Liver (tissue), 8 donors: ENCODE measurements at regions not wholly inside any gene's neighbourhood (a gene's known extent, or its start where the extent isn't known, plus 50 kb on each side); places are given as distances from the start of the nearest gene placed in this dataset.
"Not testable (repeated sequence)": the region's sequence is repeated elsewhere in the genome, so short reads cannot be mapped to it uniquely, and the experiment has no call there.

ENCODE experiments used
- DNase-seq: peaks from one replicate; pipeline ENCODE4 v3.0.0-alpha.2; 2017; ENCODE audit warnings: low spot score
- H3K27ac ChIP-seq, 2 donors: one replicate each; pipeline ENCODE4 v1.7.0; 2013; ENCODE audit warnings: inconsistent platforms in 2 of 2, low read length in 2 of 2, control low read depth in 1 of 2, low read depth in 1 of 2, mild to moderate bottlenecking in 1 of 2
- H3K27me3 ChIP-seq, 4 donors: one replicate each; pipeline versions ENCODE4 v1.6.1 to v1.7.0; 2013; ENCODE audit warnings: low read length in 3 of 4, inconsistent platforms in 1 of 4, mild to moderate bottlenecking in 1 of 4, moderate library complexity in 1 of 4; ENCODE audit not compliant: control insufficient read depth in 4 of 4, insufficient read depth in 4 of 4
- H3K36me3 ChIP-seq, 4 donors: one replicate each; pipeline versions ENCODE4 v1.6.1 to v1.7.0; 2013; ENCODE audit warnings: low read length in 3 of 4, mild to moderate bottlenecking in 3 of 4, low read depth in 1 of 4, moderate library complexity in 1 of 4; ENCODE audit not compliant: control insufficient read depth in 4 of 4, insufficient read depth in 3 of 4
- H3K4me1 ChIP-seq, 4 donors: one replicate each; pipeline versions ENCODE4 v1.6.1 to v1.7.0; 2013; ENCODE audit warnings: low read length in 3 of 4, mild to moderate bottlenecking in 3 of 4, moderate library complexity in 1 of 4; ENCODE audit not compliant: control insufficient read depth in 4 of 4, insufficient read depth in 4 of 4
- H3K4me3 ChIP-seq, 3 donors: one replicate each; pipeline versions ENCODE4 v1.6.1 to v1.7.0; 2013; ENCODE audit warnings: low read length in 3 of 3, control low read depth in 1 of 3, low read depth in 1 of 3, mild to moderate bottlenecking in 1 of 3
- H3K9ac ChIP-seq, 2 donors: one replicate each; pipeline ENCODE4 v1.7.0; 2013; ENCODE audit warnings: low read length in 2 of 2, mild to moderate bottlenecking in 2 of 2, moderate library complexity in 2 of 2, control low read depth in 1 of 2, low read depth in 1 of 2
- H3K9me3 ChIP-seq, 4 donors: one replicate each; pipeline versions ENCODE4 v1.6.1 to v1.7.0; 2013; ENCODE audit warnings: low read length in 3 of 4; ENCODE audit not compliant: control insufficient read depth in 4 of 4
- ATF3 ChIP-seq: IDR thresholded peaks from 2 replicates; pipeline ENCODE4 v1.6.1; 2016; ENCODE audit warnings: antibody characterized with exemption
- CTCF ChIP-seq: fragments of 150-350 bp; IDR thresholded peaks from 2 replicates; pipeline ENCODE4 v1.5.1; 2017; ENCODE audit warnings: improper control_type of control experiment, low read depth, low read length; ENCODE audit not compliant: missing input control
- FOXA1 ChIP-seq: IDR thresholded peaks from 2 replicates; pipeline ENCODE4 v1.6.1; 2016; ENCODE audit warnings: antibody characterized with exemption
- HNF4A ChIP-seq, 2 donors: conservative IDR thresholded peaks; 2 replicates each; pipeline ENCODE4 v1.6.1; 2016; ENCODE audit warnings: antibody characterized with exemption in 2 of 2, mild to moderate bottlenecking in 2 of 2
- HNF4G ChIP-seq: IDR thresholded peaks from 2 replicates; pipeline ENCODE4 v1.6.1; 2016; ENCODE audit warnings: antibody characterized with exemption
- JUND ChIP-seq, 2 donors: IDR thresholded peaks; 2 replicates each; pipeline ENCODE4 v1.6.1; 2016; ENCODE audit warnings: antibody characterized with exemption in 2 of 2
- NR2F2 ChIP-seq: IDR thresholded peaks from 2 replicates; pipeline ENCODE4 v1.6.1; 2016; ENCODE audit warnings: antibody characterized with exemption
- RXRA ChIP-seq, 2 donors: IDR thresholded peaks; 2 replicates each; pipeline ENCODE4 v1.6.1; 2017 to 2018; ENCODE audit warnings: antibody characterized with exemption in 2 of 2, mild to moderate bottlenecking in 1 of 2
- TAF1 ChIP-seq: conservative IDR thresholded peaks from 2 replicates; pipeline ENCODE4 v1.6.1; 2016; ENCODE audit warnings: antibody characterized with exemption, mild to moderate bottlenecking
- YY1 ChIP-seq: IDR thresholded peaks from 2 replicates; pipeline ENCODE4 v1.6.1; 2016; ENCODE audit warnings: antibody characterized with exemption, mild to moderate bottlenecking
- ZBTB33 ChIP-seq: IDR thresholded peaks from 2 replicates; pipeline ENCODE4 v1.6.1; 2016; ENCODE audit warnings: antibody characterized with exemption
- WGBS: extraction: QIAGEN DNeasy Blood & Tissue Kit; methylation state at CpG from one replicate; pipeline ENCODE4 v1.1.7; 2013; 5-methylcytosine and 5-hydroxymethylcytosine counted together
- TF ChIP-seq, protein P1 (sequence below): IDR thresholded peaks from 2 replicates; pipeline ENCODE4 v1.6.1; 2016; ENCODE audit warnings: antibody characterized with exemption, mild to moderate bottlenecking
- TF ChIP-seq, protein P2 (sequence below): IDR thresholded peaks from 2 replicates; pipeline ENCODE4 v1.6.1; 2016; ENCODE audit warnings: antibody characterized with exemption
- donor health status: healthy.
- donor health status: healthy.
- donor health status: healthy.
- donor health status: healthy.
- donor health status: healthy.

DNA sequence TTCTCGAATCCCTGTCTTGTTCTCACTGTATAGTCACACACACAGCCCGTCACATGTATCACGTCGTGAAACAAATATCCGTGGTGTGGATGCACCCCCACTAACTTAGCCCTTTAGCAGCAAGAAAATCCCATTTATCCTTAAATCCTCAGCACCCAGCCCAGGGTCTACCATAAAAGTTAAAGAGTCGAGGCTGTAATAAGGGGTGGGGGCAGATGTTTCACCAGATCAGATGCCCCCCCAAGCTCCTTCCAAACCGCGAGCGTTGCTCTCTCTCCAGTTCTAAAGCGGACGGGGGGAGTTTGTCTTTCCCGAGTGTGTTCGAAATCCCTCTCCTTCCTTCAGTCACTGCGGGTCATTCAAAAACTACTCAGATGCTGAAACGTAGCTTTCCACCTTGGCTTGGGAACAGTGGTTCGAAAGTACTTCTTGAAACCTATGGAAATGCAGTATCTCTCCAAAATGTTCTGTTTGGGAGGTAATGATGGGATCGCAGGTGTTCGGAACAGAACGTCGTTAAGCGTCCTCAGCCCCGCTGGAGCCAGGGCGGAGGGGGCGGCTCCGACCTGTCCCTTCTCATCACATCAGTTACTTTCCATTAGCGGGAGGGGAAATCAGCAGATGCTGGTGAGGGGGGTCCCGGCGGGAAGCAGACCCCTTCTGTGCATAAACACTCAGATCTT lies 156.2 kb downstream of the BRD1 start:
- Histone ChIP-seq H3K9me3 (no peaks in the 10 kb centered on the region), H3K9ac (no peak overlapping the region), H3K4me1 (peaks cover 0 to 5% (median 0%) of the 10 kb centered on the region in 4 donors), H3K36me3 (no peaks in the 10 kb centered on the region), H3K27me3 (peaks cover 0 to 5% (median 4%) of the 10 kb centered on the region in 4 donors), H3K4me3 (no peak overlapping the region), H3K27ac (no peak overlapping the region)
- DNase-seq = no peak
- WGBS = 18% methylated on average over 28 of the region's 28 CpGs
- TF ChIP-seq YY1 (no peak), TAF1 (no peak), ATF3 (no peak), RXRA (IDR thresholded peaks at IDR 0.05) (no peak), NR2F2 (no peak), HNF4A (conservative IDR thresholded peaks at IDR 0.05) (no peak), CTCF (no peak), FOXA1 (no peak), JUND (IDR thresholded peaks at IDR 0.05) (no peak), HNF4G (no peak)
- TF ChIP-seq, protein P1, sequence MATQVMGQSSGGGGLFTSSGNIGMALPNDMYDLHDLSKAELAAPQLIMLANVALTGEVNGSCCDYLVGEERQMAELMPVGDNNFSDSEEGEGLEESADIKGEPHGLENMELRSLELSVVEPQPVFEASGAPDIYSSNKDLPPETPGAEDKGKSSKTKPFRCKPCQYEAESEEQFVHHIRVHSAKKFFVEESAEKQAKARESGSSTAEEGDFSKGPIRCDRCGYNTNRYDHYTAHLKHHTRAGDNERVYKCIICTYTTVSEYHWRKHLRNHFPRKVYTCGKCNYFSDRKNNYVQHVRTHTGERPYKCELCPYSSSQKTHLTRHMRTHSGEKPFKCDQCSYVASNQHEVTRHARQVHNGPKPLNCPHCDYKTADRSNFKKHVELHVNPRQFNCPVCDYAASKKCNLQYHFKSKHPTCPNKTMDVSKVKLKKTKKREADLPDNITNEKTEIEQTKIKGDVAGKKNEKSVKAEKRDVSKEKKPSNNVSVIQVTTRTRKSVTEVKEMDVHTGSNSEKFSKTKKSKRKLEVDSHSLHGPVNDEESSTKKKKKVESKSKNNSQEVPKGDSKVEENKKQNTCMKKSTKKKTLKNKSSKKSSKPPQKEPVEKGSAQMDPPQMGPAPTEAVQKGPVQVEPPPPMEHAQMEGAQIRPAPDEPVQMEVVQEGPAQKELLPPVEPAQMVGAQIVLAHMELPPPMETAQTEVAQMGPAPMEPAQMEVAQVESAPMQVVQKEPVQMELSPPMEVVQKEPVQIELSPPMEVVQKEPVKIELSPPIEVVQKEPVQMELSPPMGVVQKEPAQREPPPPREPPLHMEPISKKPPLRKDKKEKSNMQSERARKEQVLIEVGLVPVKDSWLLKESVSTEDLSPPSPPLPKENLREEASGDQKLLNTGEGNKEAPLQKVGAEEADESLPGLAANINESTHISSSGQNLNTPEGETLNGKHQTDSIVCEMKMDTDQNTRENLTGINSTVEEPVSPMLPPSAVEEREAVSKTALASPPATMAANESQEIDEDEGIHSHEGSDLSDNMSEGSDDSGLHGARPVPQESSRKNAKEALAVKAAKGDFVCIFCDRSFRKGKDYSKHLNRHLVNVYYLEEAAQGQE = no peak
- TF ChIP-seq, protein P2, sequence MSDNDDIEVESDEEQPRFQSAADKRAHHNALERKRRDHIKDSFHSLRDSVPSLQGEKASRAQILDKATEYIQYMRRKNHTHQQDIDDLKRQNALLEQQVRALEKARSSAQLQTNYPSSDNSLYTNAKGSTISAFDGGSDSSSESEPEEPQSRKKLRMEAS = no peak

DNA sequence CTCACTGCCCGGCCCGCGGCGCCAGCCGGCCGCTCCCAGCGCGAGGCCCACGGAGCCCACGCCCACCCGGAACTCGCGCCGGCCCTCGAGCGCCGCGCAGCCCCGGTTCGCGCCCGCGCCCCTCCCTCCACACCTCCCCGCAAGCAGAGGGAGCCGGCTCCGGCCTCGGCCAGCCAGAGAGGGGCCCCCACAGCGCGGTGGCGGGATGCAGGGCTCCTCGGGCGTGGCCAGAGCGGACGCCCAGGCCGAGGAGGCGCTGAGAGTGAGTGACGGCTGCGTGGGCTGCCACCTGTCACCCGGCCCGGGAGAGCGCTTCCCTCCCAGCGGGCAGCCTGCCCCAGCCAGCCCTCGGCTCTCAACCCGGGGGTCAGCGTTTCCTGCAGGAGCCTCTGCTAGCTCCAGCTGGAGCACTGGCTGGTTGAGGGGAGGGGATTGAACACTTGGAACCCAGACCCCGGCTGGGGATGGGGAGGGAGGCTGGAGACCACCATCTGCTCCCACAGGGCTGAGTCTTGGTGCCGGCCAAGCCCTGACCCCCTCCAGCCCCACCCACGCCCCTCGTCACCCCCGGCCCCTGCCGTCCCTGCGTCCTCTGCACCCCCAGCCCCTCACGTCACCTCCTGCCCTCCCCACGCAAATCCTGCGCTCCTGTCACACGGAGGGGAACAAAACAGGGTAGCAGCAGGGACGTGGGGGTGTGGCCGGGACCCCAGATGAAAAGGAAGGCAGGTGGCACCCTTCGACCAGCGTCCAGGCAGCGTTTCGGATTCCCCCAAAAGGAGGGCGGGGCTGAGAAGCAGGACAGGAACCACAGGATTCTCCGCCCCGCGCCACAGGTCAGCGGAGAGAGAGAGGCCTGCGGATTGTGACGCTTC lies 157.0 kb downstream of the BRD1 start:
- 3% methylated on average over 69 of the region's 69 CpGs for WGBS
- no peak for TF ChIP-seq ZBTB33
- TF ChIP-seq CTCF = no peak
- no peak for TF ChIP-seq YY1
- TF ChIP-seq FOXA1 = no peak
- TF ChIP-seq NR2F2 = no peak
- DNase-seq = no peak
- H3K27ac ChIP-seq = no peak overlapping the region
- H3K9ac ChIP-seq = no peak overlapping the region
- peaks cover 0 to 6% (median 4%) of the 10 kb centered on the region in 4 donors for H3K27me3 ChIP-seq
- H3K36me3 ChIP-seq = no peaks in the 10 kb centered on the region
- H3K4me3 ChIP-seq = peak overlapping the region in 1 of 3 donors; percentile 26
- peaks cover 0 to 5% (median 0%) of the 10 kb centered on the region in 4 donors for H3K4me1 ChIP-seq
- no peaks in the 10 kb centered on the region for H3K9me3 ChIP-seq

GRCh38 chr22:49669969-49670455 lies 157.7 kb downstream of the BRD1 start:
- H3K4me3 ChIP-seq = peak overlapping the region in 1 of 3 donors; percentile 26
- H3K27ac ChIP-seq, H3K4me1 ChIP-seq, H3K27me3 ChIP-seq, H3K9ac ChIP-seq, H3K9me3 ChIP-seq, DNase-seq, H3K36me3 ChIP-seq: not testable (repeated sequence)
- WGBS = 6% methylated on average over 32 of the region's 33 CpGs
